Activated effector memory CD4-positive, alpha-beta T cell treated with Interleukin-2 at 50 U/mL for 16 hours (primary cell): ENCODE measurements at regions not wholly inside any gene's neighbourhood (a gene's known extent, or its start where the extent isn't known, plus 50 kb on each side); places are given as distances from the start of the nearest gene placed in this dataset.

Experiments
- DNase-seq: peaks from one replicate; pipeline ENCODE4 v3.0.0-alpha.2; 2020

DNA sequence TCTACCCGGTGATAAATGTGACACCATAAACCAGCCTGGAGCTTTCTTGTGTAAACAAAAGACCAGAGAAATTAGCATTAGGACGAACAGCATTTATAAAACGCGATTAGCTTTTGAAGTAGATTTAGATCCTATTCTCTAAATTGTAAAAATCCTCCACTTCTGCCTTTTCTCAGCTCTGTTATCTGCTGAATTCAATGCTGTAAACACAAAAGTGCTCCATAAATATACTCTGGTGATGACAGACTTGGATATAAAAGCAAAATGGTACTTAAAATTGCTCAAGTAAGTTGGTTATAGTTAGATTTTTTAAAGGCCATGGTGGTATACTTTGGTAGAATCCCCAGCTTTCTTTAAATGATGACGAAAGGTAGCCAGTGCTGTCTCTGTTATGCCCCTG lies 114.6 kb upstream of the RMST start:
- no peak for DNase-seq

DNA sequence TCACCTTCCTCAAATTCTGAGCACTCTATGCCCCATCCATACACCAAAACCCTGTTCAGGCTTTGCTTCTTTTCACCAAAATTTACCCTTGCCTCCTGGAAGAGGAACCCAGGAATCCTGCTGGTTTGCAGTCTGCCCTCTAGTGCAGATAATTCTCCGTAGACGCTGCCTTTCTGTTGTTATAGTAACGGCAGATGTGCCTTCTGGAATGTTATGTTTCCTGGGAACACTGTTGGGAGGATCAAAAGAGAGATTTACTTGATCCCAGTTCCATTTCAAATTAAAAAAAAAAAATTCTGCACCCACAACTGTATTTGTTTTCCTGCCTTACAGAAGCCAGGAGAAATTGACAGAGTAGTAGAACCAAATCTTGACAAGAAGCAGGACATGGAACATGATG lies 104.2 kb upstream of the RMST start:
- no peak for DNase-seq

DNA sequence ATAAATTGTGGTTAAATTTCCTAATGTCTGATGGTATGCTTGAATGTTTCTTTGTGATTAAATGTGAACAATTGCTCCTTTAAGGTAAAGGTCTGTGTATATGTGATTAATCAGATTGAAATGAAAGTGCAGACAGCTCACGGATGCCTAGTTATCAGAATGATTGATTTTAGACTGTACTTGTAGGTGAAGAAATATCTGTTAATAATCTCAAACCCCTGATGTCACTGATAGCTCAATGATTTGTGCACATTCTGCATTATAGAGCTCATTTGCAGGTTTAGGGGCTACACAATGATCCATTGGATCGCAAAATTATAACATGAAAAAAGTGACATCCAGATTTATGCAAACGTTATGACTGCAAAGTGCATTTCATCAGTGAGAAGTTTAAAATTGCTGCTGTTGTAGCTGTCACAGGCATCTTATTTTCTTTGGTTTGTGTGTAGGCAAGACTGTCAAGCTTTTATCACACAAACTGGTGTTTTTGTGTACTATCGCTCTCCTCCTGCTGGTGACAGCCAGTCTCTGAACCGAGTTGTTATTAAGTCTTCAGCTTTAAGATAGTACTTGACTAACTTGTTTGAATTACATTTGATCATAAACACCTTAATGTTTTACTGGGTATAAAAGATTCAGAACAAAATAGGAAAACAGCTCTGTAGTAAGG lies 103.4 kb upstream of the RMST start:
- DNase-seq = no peak

DNA sequence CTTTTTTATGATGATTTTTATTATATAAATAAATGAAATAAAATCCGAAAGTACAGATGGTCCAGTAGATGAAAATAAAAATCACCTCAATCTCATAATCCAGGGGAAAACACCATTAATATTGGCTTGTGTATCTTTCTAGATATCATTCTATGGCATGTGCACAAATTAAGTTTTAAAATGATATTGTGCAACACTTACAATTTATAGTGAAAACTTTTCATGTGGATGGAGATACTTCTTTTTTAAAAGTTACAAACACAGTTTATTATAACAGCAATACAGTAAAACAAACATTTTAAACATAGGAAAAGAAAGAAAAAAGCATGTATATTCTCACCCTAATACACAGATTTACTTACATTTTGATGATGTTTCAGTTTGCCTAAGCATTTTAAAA lies 98.9 kb upstream of the RMST start:
- DNase-seq = no peak

DNA sequence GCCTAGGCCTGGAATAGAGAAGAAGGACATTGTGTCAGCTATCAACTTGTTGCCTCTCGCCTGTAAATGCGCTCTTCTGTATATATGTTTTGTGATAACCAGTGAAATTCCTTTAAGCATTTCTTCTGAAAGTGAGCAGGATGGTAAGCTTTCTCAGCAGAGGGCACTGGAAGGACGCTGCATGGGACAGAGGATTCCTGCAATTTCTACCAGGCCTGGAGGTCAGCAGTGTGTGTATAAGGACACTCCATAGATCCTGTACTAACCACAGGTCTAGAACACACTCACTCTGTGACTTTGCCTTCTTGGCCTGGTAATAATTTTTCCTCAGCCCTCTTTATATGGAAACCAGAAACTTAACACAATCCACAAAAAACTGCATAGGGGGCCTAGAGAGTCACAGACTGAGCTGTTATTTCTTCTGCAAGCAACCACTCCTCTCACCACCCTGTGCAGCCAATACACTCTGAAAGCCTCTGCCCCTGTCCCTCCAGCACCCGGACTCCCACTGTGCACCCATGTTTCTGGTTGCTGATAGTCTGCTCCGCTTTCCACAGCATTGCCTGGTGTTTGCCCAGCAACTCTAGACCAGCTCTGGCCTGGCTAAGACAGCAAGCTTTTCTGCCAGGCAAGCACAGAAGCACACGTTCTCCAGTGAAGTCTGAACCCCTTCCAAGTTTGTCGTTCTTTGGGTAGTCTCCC lies 94.0 kb upstream of the RMST start:
- no peak for DNase-seq

DNA sequence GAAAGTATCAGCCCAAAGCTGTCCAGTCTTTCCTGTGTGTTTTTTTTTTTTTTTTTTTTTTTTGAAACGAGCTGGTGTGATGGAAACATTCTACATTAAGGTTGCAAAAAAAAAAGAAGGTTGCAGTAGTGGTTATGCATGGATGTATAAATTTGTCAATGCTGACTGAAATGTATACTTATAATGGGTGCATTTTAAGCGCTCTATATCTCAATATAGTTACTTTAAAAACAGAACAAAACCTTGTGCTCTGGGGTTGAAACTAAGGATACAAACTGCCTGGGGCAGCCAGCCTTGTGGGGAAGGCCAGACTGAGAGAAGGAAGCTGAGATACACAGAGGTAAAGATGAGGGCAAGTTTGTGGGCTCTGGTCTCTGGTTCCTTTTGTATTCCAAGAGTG lies 87.3 kb upstream of the RMST start:
- DNase-seq = no peak

DNA sequence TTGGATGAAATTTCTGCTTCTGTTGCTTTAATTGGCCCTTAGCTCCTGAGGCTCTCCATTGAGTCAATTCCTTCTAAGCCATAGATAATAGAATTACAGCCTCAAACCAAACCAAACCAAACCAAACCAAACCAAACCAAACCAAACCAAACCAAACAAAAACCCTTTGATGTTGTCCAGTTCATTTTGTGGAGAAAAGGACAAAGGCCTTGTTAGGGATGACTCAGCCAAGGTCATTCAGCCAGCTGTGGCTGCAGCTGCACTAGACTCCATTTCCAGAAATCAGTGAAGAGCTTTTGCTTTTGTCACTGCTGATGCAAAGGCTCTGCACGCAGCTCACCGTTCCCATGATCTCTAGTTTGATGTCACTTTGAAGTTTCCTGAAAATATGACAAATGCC lies 82.2 kb upstream of the RMST start:
- DNase-seq = no peak

DNA sequence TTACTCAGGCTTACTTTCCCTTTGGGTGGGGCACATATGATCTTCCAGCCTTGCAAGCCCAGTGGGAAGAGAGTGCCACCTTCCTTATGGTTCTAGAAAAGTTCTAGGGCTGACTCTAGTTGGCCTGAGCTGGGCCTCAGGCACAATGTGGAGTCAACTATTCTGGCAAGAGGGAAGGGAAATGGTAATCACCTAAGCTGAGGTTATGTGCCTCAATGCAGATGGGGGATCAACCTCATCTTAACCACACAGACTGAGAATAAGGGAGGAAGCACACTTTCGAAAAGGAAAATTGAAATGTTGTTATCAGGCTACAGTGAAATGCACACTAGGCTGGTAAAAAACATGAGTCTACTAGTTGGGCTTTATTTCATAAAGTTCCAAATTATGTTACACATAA lies 77.5 kb upstream of the RMST start:
- DNase-seq = no peak

DNA sequence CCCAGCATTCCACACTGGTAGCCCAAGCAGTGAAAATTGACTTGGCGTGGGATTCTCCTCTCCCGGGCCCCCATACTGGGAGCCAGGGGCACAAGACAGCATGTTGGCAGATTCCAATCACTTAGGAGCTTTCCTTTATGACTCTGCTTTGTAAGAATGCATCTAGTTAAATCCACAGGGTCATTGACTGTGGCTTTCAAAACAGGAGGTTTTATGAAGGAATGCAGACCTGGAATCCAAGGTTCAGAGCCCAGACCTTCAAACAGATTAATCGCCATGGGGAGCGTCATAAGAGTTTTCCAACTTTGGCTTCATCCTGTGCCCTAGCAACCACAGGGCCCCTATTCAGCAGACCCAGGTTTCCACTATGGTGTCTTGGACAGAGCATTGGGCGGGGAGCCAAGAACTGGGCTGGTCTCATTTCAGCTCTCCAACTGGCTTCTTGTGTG lies 76.4 kb upstream of the RMST start:
- no peak for DNase-seq

DNA sequence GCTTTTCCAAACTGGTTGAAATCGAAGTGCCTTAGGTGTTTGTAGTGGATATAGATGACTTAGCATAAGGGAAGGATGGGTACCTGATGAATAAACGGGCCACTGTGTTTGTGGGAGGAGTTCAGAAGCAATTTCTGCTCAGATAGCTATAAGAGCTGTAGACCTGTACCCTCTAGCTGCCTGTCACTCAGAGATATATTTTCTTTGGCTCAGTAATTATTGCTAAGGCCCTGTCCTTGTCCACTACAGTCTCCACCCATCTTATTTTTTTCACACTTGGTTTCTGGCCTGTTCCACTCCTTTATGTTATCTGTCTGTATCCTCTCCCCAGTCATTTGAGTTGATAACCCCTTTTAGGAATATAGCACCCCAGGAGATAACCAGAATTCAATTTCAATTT lies 74.8 kb upstream of the RMST start:
- DNase-seq = no peak

DNA sequence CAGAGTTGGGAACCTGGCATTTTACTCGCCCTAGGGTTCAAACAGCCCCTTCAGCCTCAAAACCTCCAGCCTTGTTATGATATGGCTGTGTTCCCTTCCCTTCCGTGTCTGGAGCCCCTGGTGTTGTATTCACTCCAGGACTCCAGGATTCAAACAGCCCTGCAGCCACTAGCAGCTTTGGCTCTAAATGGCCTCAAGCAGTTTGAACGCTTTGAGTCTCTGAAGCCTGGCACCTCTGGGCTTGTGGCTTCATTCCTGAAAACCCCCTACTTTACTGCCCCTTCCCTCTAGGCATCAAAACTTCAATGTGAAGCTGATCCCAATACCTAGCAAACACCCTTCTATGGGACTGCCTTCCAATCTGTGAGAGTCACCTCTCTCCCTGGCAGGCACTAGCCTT lies 67.9 kb upstream of the RMST start:
- no peak for DNase-seq

DNA sequence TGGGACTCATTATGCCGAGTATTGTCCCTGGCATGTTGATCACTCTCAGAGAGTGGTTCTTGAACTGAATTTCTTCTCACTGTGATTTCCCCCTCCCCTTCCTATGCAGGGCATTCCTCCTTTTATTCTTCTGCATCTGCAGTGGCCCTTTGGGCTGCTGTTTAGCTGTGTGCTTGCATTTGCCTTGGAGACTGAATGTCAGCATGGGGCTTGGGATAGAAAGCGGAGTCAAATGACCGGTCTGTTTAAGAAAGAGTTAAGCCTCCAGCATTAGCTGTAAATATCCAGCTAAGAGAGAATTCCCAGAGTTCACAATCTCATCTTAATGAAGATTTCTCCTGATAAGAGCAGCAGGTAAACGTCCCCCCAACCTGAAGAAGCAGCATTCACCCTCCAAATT lies 65.6 kb upstream of the RMST start:
- no peak for DNase-seq

DNA sequence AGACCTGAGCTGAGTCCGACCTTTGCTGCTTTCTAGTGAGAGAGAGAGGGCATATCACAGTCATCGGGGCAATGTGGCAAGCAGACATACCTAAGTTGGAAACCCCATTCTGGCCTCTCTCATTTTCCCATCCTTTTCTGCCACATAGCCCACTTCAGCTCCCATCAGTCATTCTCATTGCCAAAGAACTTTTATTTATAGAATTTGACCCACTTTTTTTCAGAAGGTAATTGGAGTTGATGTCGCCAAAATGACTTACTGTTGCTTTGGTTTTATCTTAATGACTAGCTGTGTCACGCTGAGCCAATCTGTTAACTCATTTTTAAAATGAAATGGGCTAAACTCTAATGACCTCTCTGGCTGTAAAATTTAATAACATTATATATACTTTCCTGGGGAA lies 63.9 kb upstream of the RMST start:
- no peak for DNase-seq

DNA sequence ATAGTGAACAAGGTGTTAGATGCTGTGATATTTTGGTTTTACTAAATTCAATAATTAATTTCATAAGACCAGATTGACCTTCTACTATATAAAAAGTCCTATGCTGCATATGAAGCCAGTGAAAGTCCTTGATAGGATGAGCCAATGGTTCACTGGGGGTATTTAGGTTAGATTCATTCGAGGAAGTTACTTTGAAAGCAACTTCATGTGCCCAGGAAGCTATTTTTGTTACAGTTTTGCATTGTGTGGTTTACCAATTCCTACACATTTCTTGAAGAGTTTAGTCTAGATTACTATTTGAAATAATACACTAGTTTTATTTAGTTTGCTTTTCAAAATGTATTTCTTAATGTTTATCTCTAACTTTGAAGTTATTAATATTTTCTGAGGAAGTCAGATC lies 58.5 kb upstream of the RMST start:
- no peak for DNase-seq

DNA sequence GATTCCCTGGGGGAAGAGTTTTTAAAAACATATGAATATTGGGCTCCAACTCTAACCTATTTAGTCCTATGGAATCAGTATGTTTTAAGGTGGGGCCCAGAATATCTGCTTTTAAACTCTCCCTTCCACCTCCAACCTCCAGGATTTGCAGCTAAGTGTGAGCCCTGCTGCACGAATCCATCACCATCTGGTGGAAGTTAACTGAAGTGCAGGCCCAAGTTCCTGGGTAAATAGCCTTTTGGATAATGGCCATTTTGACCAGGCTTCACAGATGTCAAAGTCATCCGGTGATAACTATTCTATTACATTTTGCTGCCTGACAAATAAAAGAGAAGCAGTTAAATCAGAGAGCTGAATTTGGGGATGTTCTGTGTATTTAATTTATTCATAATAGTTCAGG lies 58.1 kb upstream of the RMST start:
- no peak for DNase-seq

DNA sequence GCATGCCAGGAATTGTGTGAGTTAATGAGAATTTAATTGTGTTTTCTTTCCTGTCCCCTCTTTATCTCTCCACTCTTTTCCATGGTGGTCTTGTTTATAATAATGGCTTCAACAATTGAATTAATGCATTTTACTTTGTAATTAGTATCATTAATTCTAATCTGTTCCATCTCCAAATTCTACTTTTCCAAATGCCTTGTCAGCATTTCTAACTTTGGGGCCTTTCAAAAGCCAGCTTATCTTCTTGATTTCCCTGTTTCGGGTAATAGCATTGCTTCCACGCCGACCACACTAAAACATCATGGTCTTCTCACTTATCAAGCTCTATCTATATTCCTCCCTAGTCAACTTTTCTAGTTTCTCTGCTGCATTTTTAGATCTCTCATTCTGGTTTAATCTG lies 54.2 kb upstream of the RMST start:
- no peak for DNase-seq

DNA sequence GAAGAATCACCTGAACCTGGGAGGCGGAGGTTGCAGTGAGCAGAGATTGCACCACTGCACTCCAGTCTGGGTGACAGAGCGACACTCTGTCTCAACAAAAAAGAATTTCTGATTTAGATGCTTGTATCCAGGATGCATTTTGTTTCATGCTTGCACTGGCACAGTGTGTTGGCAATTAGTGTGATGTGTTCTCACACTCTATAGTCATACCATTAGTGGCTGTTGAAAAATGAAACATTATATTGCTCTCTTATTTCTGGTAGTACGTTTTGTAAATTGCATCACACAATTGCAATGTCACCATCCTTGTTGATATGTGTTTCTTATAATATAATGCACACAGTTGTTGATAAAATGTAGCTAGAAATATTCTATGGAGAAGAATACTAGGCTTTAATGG lies 51.3 kb upstream of the RMST start:
- DNase-seq = no peak
